ENCODE measurements at regions not wholly inside any gene's neighbourhood (a gene's known extent, or its start where the extent isn't known, plus 50 kb on each side); places are given as distances from the start of the nearest gene placed in this dataset.
"Not testable (repeated sequence)": the region's sequence is repeated elsewhere in the genome, so short reads cannot be mapped to it uniquely, and the experiment has no call there.

- no peaks in the 10 kb centered on the region for H3K27me3 ChIP-seq (ENCODE audit: control insufficient read depth, insufficient read depth, low read length)
These were observed 102.6 kb upstream of the BNIP2 start for GRCh38 chr15:59791755-59792154.

DNA sequence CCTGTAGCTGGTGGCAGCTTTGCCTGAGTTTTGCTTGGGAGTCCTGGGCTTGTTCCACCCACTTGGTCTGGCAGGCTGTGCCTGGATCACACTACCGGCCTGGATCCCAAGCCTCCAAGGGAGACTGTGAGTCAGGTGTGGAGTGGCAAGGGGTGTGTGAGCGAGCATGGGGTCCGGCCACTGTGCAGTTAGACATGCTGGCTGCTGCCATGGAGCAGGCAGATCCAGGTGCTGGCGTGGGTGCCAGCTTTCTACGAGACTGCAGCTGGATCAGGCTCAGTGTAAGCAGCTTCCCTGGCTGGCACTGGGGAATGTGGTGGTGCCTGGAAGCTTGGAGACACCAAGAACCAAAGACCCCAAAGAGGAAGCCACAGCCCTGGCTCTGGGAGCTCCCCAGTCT lies 102.0 kb upstream of the BNIP2 start:
- DNase-seq (ENCODE audit: low read depth), result no peak
- Histone ChIP-seq H3K36me3 (ENCODE audit: control insufficient read depth, insufficient read depth, low read length) (no peaks in the 10 kb centered on the region), H3K4me3 (ENCODE audit: low read depth, low read length) (no peak overlapping the region), H3K27me3 (ENCODE audit: control insufficient read depth, insufficient read depth, low read length) (no peaks in the 10 kb centered on the region)
- FAIRE-seq, result peak; percentile 64
- TF ChIP-seq CTCF (IDR thresholded peaks at IDR 0.05; ENCODE audit: insufficient read depth, low read length, severe bottlenecking), result no peak

More at GRCh38 chr15:59791755-59792154, 102.6 kb upstream of the BNIP2 start:
- Histone ChIP-seq H3K36me3 (ENCODE audit: control insufficient read depth, insufficient read depth, low read length) (no peaks in the 10 kb centered on the region), H3K4me3 (ENCODE audit: low read depth, low read length) (no peak overlapping the region)
- no peak for TF ChIP-seq CTCF (IDR thresholded peaks at IDR 0.05; ENCODE audit: insufficient read depth, low read length, severe bottlenecking)
- FAIRE-seq (no peak), DNase-seq (ENCODE audit: low read depth) (no peak)

DNA sequence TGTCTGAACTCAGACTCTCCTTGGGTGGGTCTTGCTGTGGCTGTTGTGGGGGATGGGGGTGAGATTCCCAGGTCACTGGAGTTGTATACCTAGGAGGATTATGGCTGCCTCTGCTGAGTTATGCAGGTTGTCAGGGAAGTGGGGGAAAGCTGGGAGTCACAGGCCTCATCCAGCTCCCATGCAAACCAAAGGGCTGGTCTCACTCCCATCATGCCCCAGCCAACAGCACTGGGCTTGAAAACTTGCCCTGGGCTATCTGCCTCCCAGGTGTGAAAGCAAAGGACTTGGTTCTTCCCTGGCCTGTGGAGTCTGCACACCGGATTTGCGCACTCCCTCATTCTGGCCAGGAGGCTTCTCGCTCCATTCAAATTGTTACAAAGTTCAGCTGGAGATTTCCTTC lies 97.3 kb upstream of the BNIP2 start:
- H3K4me3 ChIP-seq (ENCODE audit: low read depth, low read length); H3K27me3 ChIP-seq (ENCODE audit: control insufficient read depth, insufficient read depth, low read length); H3K36me3 ChIP-seq (ENCODE audit: control insufficient read depth, insufficient read depth, low read length); FAIRE-seq; DNase-seq (ENCODE audit: low read depth): not testable (repeated sequence)

- not testable (repeated sequence) for H3K4me3 ChIP-seq (ENCODE audit: low read depth, low read length); H3K27me3 ChIP-seq (ENCODE audit: control insufficient read depth, insufficient read depth, low read length); H3K36me3 ChIP-seq (ENCODE audit: control insufficient read depth, insufficient read depth, low read length); DNase-seq (ENCODE audit: low read depth); FAIRE-seq
These were observed 96.9 kb upstream of the BNIP2 start for GRCh38 chr15:59785981-59786380.

- H3K4me3 ChIP-seq (ENCODE audit: low read depth, low read length); H3K36me3 ChIP-seq (ENCODE audit: control insufficient read depth, insufficient read depth, low read length); H3K27me3 ChIP-seq (ENCODE audit: control insufficient read depth, insufficient read depth, low read length); DNase-seq (ENCODE audit: low read depth); FAIRE-seq: not testable (repeated sequence)
These were observed 94.8 kb upstream of the BNIP2 start for GRCh38 chr15:59783774-59784520.

- no peaks in the 10 kb centered on the region for H3K36me3 ChIP-seq (ENCODE audit: control insufficient read depth, insufficient read depth, low read length)
- FAIRE-seq, result no peak
- no peak for TF ChIP-seq CTCF (IDR thresholded peaks at IDR 0.05; ENCODE audit: insufficient read depth, low read length, severe bottlenecking)
- H3K27me3 ChIP-seq (ENCODE audit: control insufficient read depth, insufficient read depth, low read length), result no peaks in the 10 kb centered on the region
- H3K4me3 ChIP-seq (ENCODE audit: low read depth, low read length), result no peak overlapping the region
- no peak for DNase-seq (ENCODE audit: low read depth)
These were observed 90.0 kb upstream of the BNIP2 start for GRCh38 chr15:59779110-59779509.

- peak; percentile 8 for TF ChIP-seq CTCF (IDR thresholded peaks at IDR 0.05; ENCODE audit: insufficient read depth, low read length, severe bottlenecking)
- H3K27me3 ChIP-seq (ENCODE audit: control insufficient read depth, insufficient read depth, low read length), result no peaks in the 10 kb centered on the region
- FAIRE-seq (no peak), DNase-seq (ENCODE audit: low read depth) (peak; percentile 14)
- H3K4me3 ChIP-seq (ENCODE audit: low read depth, low read length), result no peak overlapping the region
- H3K36me3 ChIP-seq (ENCODE audit: control insufficient read depth, insufficient read depth, low read length), result no peaks in the 10 kb centered on the region
These were observed 75.7 kb upstream of the BNIP2 start for GRCh38 chr15:59764775-59765174.
